Breast epithelium (tissue), 3 donors: ENCODE measurements at regions not wholly inside any gene's neighbourhood (a gene's known extent, or its start where the extent isn't known, plus 50 kb on each side); places are given as distances from the start of the nearest gene placed in this dataset.

Experiments used
- CTCF ChIP-seq, 3 donors: fragments of 450-650 bp; IDR thresholded peaks; one replicate each; pipeline ENCODE4 v1.5.1; 2016 to 2017; ENCODE audit warnings: antibody characterized with exemption in 3 of 3, mild to moderate bottlenecking in 3 of 3, moderate library complexity in 3 of 3
- POLR2A ChIP-seq: fragments of 450-650 bp; IDR thresholded peaks from one replicate; pipeline ENCODE4 v1.6.1; 2016; ENCODE audit warnings: antibody characterized with exemption, mild to moderate bottlenecking, moderate library complexity
- POLR2AphosphoS5 ChIP-seq, 3 donors: sonication (generic); formaldehyde crosslinking; IDR thresholded peaks; one replicate each; pipeline ENCODE4 v1.6.1; 2017; ENCODE audit warnings: antibody characterized with exemption in 3 of 3

GRCh38 chr6:159439651-159440050, 253.4 kb downstream of the SOD2 start:
- TF ChIP-seq CTCF (IDR thresholded peaks at IDR 0.05) (no peak), POLR2AphosphoS5 (IDR thresholded peaks at IDR 0.05) (no peak), POLR2A (no peak)
